ENCODE measurements at regions not wholly inside any gene's neighbourhood (a gene's known extent, or its start where the extent isn't known, plus 50 kb on each side); places are given as distances from the start of the nearest gene placed in this dataset.

- H3K36me3 Mint-ChIP-seq = no peaks in the 10 kb centered on the region
- no peak for TF ChIP-seq CTCF (conservative IDR thresholded peaks at IDR 0.05)
- DNase-seq (ENCODE audit: extremely low spot score, unreplicated experiment) = no peak
- H3K4me1 Mint-ChIP-seq (ENCODE audit: unreplicated experiment) = no peaks in the 10 kb centered on the region
- H3K27ac Mint-ChIP-seq = no peak overlapping the region
- no peaks in the 10 kb centered on the region for H3K27me3 Mint-ChIP-seq
- H3K9me3 Mint-ChIP-seq = no peaks in the 10 kb centered on the region
- no peak overlapping the region for H3K4me3 Mint-ChIP-seq
These were observed 381.4 kb downstream of the TMEM161B start for GRCh38 chr5:87887247-87887646.

GRCh38 chr5:87886164-87886563, 382.5 kb downstream of the TMEM161B start:
- H3K36me3 Mint-ChIP-seq = no peaks in the 10 kb centered on the region
- DNase-seq (ENCODE audit: extremely low spot score, unreplicated experiment) = no peak
- no peak for TF ChIP-seq CTCF (conservative IDR thresholded peaks at IDR 0.05)
- H3K4me3 Mint-ChIP-seq = no peak overlapping the region
- H3K27me3 Mint-ChIP-seq = no peaks in the 10 kb centered on the region
- H3K4me1 Mint-ChIP-seq (ENCODE audit: unreplicated experiment) = no peaks in the 10 kb centered on the region
- peaks cover 7% of the 10 kb centered on the region for H3K9me3 Mint-ChIP-seq
- no peak overlapping the region for H3K27ac Mint-ChIP-seq

- H3K27me3 Mint-ChIP-seq = no peaks in the 10 kb centered on the region
- TF ChIP-seq CTCF (conservative IDR thresholded peaks at IDR 0.05) = no peak
- H3K4me3 Mint-ChIP-seq = no peak overlapping the region
- peaks cover 7% of the 10 kb centered on the region for H3K9me3 Mint-ChIP-seq
- H3K4me1 Mint-ChIP-seq (ENCODE audit: unreplicated experiment) = no peaks in the 10 kb centered on the region
- DNase-seq (ENCODE audit: extremely low spot score, unreplicated experiment) = no peak
- no peak overlapping the region for H3K27ac Mint-ChIP-seq
- H3K36me3 Mint-ChIP-seq = no peaks in the 10 kb centered on the region
These were observed 382.9 kb downstream of the TMEM161B start for GRCh38 chr5:87885758-87886157.

- no peaks in the 10 kb centered on the region for H3K36me3 Mint-ChIP-seq
- H3K4me1 Mint-ChIP-seq (ENCODE audit: unreplicated experiment) = no peaks in the 10 kb centered on the region
These were observed 391.1 kb downstream of the TMEM161B start for GRCh38 chr5:87877495-87877894.

GRCh38 chr5:87877023-87877422, 391.6 kb downstream of the TMEM161B start:
- no peak for TF ChIP-seq CTCF (conservative IDR thresholded peaks at IDR 0.05)
- no peak for DNase-seq (ENCODE audit: extremely low spot score, unreplicated experiment)
- H3K9me3 Mint-ChIP-seq = peaks cover 7% of the 10 kb centered on the region
- peaks cover 1% of the 10 kb centered on the region for H3K27me3 Mint-ChIP-seq
- no peak overlapping the region for H3K27ac Mint-ChIP-seq
- H3K4me1 Mint-ChIP-seq (ENCODE audit: unreplicated experiment) = no peaks in the 10 kb centered on the region
- no peaks in the 10 kb centered on the region for H3K36me3 Mint-ChIP-seq
- H3K4me3 Mint-ChIP-seq = no peak overlapping the region

More at GRCh38 chr5:87877495-87877894, 391.1 kb downstream of the TMEM161B start:
- no peak for DNase-seq (ENCODE audit: extremely low spot score, unreplicated experiment)
- Mint-ChIP-seq H3K27ac (no peak overlapping the region), H3K4me3 (no peak overlapping the region), H3K9me3 (peaks cover 7% of the 10 kb centered on the region), H3K27me3 (no peaks in the 10 kb centered on the region)
- TF ChIP-seq CTCF (conservative IDR thresholded peaks at IDR 0.05) = no peak

GRCh38 chr5:87876616-87877015, 392.0 kb downstream of the TMEM161B start:
- no peaks in the 10 kb centered on the region for H3K4me1 Mint-ChIP-seq (ENCODE audit: unreplicated experiment)
- TF ChIP-seq CTCF (conservative IDR thresholded peaks at IDR 0.05) = no peak
- no peaks in the 10 kb centered on the region for H3K36me3 Mint-ChIP-seq
- H3K27ac Mint-ChIP-seq = no peak overlapping the region
- peaks cover 4% of the 10 kb centered on the region for H3K9me3 Mint-ChIP-seq
- H3K4me3 Mint-ChIP-seq = no peak overlapping the region
- DNase-seq (ENCODE audit: extremely low spot score, unreplicated experiment) = no peak
- peaks cover 3% of the 10 kb centered on the region for H3K27me3 Mint-ChIP-seq

Measured in type B pancreatic cell (in vitro differentiated cells).